ENCODE measurements at regions not wholly inside any gene's neighbourhood (a gene's known extent, or its start where the extent isn't known, plus 50 kb on each side); places are given as distances from the start of the nearest gene placed in this dataset.

DNA sequence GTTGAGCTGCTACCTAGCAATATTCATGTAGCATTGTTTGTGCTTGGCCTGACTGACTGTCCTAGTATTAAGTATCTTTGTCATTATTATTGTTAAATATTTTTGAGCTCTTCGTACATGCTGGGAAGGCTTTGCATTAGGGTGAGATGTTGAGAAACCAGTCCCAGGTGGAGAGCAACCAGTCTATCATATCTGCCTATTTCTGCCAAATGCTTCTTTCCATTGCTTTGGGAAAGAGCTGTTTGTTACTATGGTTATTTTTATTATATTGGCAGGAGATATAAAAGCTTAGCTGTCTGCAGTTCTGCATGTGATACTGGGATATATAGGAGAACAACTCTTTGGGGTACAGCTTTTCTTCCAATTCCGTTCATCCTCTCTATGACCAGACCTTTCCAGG, 85.1 kb downstream of the CLDN17 start:
- TF ChIP-seq, protein P1, sequence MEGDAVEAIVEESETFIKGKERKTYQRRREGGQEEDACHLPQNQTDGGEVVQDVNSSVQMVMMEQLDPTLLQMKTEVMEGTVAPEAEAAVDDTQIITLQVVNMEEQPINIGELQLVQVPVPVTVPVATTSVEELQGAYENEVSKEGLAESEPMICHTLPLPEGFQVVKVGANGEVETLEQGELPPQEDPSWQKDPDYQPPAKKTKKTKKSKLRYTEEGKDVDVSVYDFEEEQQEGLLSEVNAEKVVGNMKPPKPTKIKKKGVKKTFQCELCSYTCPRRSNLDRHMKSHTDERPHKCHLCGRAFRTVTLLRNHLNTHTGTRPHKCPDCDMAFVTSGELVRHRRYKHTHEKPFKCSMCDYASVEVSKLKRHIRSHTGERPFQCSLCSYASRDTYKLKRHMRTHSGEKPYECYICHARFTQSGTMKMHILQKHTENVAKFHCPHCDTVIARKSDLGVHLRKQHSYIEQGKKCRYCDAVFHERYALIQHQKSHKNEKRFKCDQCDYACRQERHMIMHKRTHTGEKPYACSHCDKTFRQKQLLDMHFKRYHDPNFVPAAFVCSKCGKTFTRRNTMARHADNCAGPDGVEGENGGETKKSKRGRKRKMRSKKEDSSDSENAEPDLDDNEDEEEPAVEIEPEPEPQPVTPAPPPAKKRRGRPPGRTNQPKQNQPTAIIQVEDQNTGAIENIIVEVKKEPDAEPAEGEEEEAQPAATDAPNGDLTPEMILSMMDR (IDR thresholded peaks at IDR 0.05; ENCODE audit: low read depth, low read length) = no peak
- TF ChIP-seq EZH2phosphoT487 (IDR thresholded peaks at IDR 0.05; ENCODE audit: low read depth) = no peak

Measured in OCI-LY3 (cell line).